Activated CD4-positive, alpha-beta T cell treated with anti-CD3 and anti-CD28 coated beads, Interleukin-2, amount 50 U/mL, for 24 hours (primary cell): ENCODE measurements at regions not wholly inside any gene's neighbourhood (a gene's known extent, or its start where the extent isn't known, plus 50 kb on each side); places are given as distances from the start of the nearest gene placed in this dataset.
"Not testable (repeated sequence)": the region's sequence is repeated elsewhere in the genome, so short reads cannot be mapped to it uniquely, and the experiment has no call there.

ENCODE experiments used
- DNase-seq, 2 donors: peaks; one replicate each; pipeline ENCODE4 v3.0.0-alpha.2; 2020; ENCODE audit warnings: low read depth in 1 of 2, low spot score in 1 of 2

GRCh38 chr1:3989465-3989864 is 89.4 kb upstream of the C1orf174 start:
- DNase-seq, result no peak

- DNase-seq, result no peak
Measured at GRCh38 chr1:3992103-3992556, 92.1 kb upstream of the C1orf174 start.

GRCh38 chr1:3992746-3993145 is 92.7 kb upstream of the C1orf174 start:
- DNase-seq, result no peak

- no peak for DNase-seq
Measured at GRCh38 chr1:3993619-3994375, 93.7 kb upstream of the C1orf174 start.

- no peak for DNase-seq
Measured at GRCh38 chr1:3995141-3995780, 95.2 kb upstream of the C1orf174 start.

GRCh38 chr1:3996846-3997705 is 97.0 kb upstream of the C1orf174 start:
- no peak for DNase-seq

- DNase-seq, result no peak
Measured at GRCh38 chr1:3998086-3998485, 98.0 kb upstream of the C1orf174 start.

GRCh38 chr1:3999514-3999913 is 99.4 kb upstream of the C1orf174 start:
- DNase-seq, result not testable (repeated sequence)

GRCh38 chr1:3999941-4000735 is 100.1 kb upstream of the C1orf174 start:
- no peak for DNase-seq

GRCh38 chr1:4000811-4001251 is 100.8 kb upstream of the C1orf174 start:
- no peak for DNase-seq

GRCh38 chr1:4001461-4001860 is 101.4 kb upstream of the C1orf174 start:
- DNase-seq, result no peak

- no peak for DNase-seq
Measured at GRCh38 chr1:4002061-4002521, 102.0 kb upstream of the C1orf174 start.

- no peak for DNase-seq
Measured at GRCh38 chr1:4002741-4003140, 102.7 kb upstream of the C1orf174 start.

GRCh38 chr1:4003846-4004505 is 103.9 kb upstream of the C1orf174 start:
- DNase-seq, result no peak

- no peak for DNase-seq
Measured at GRCh38 chr1:4004635-4005430, 104.8 kb upstream of the C1orf174 start.

- DNase-seq, result no peak
Measured at GRCh38 chr1:4005431-4005830, 105.4 kb upstream of the C1orf174 start.

- no peak for DNase-seq
Measured at GRCh38 chr1:4006676-4007374, 106.8 kb upstream of the C1orf174 start.

- DNase-seq, result no peak
Measured at GRCh38 chr1:4010284-4010683, 110.2 kb upstream of the C1orf174 start.
